Lower leg skin (tissue), 4 donors: ENCODE measurements at regions not wholly inside any gene's neighbourhood (a gene's known extent, or its start where the extent isn't known, plus 50 kb on each side); places are given as distances from the start of the nearest gene placed in this dataset.
"Not testable (repeated sequence)": the region's sequence is repeated elsewhere in the genome, so short reads cannot be mapped to it uniquely, and the experiment has no call there.

Experiments used
- DNase-seq, 2 donors: peaks; one replicate each; pipeline ENCODE4 v3.0.0-alpha.2; 2019; ENCODE audit warnings: low spot score in 2 of 2
- H3K4me3 ChIP-seq: fragments of 200-600 bp; sonication (generic); 2 replicates; pipeline ENCODE4 v1.5.1; 2017; ENCODE audit warnings: mild to moderate bottlenecking, low read depth; ENCODE audit not compliant: poor library complexity, severe bottlenecking
- CTCF ChIP-seq, 3 donors: fragments of 450-650 bp; IDR thresholded peaks; one replicate each; pipeline ENCODE4 v1.5.1; 2016; ENCODE audit warnings: antibody characterized with exemption in 3 of 3, mild to moderate bottlenecking in 3 of 3, moderate library complexity in 2 of 3
- POLR2A ChIP-seq, 2 donors: fragments of 450-650 bp; IDR thresholded peaks; one replicate each; pipeline ENCODE4 v1.6.1; 2016 to 2017; ENCODE audit warnings: antibody characterized with exemption in 2 of 2, mild to moderate bottlenecking in 1 of 2, moderate library complexity in 1 of 2
- WGBS, 2 donors: methylation state at CpG; one replicate each; pipeline ENCODE4 v1.1.5; 2018; 5-methylcytosine and 5-hydroxymethylcytosine counted together
- intact Hi-C: fragments of 100-400 bp; cut with DNase I; formaldehyde crosslinking; loops from one replicate; pipeline ENCODE4 v1.15.0; 2023; ENCODE audit warnings: low total_unique reads

GRCh38 chr5:15366676-15367391 is 133.1 kb upstream of the FBXL7 start:
- H3K4me3 ChIP-seq, result no peak overlapping the region
- TF ChIP-seq CTCF (IDR thresholded peaks at IDR 0.05) (no peak), POLR2A (IDR thresholded peaks at IDR 0.05) (no peak)
- DNase-seq, result no peak
- intact Hi-C loops, result no loop called here
- WGBS, 2 donors, result 25 to 38% methylated on average over 6 of the region's 6 CpGs

GRCh38 chr5:15365070-15365469 is 134.9 kb upstream of the FBXL7 start:
- no peak overlapping the region for H3K4me3 ChIP-seq
- intact Hi-C loops, result no loop called here
- DNase-seq, result no peak
- TF ChIP-seq CTCF (IDR thresholded peaks at IDR 0.05) (no peak), POLR2A (IDR thresholded peaks at IDR 0.05) (no peak)

GRCh38 chr5:15363601-15364000 is 136.4 kb upstream of the FBXL7 start:
- intact Hi-C loops, result no loop called here
- WGBS, 2 donors, result 58 to 65% methylated on average over 2 of the region's 2 CpGs
- no peak overlapping the region for H3K4me3 ChIP-seq
- DNase-seq, result no peak
- TF ChIP-seq CTCF (IDR thresholded peaks at IDR 0.05) (no peak), POLR2A (IDR thresholded peaks at IDR 0.05) (no peak)

- intact Hi-C loops, DNase-seq, H3K4me3 ChIP-seq: not testable (repeated sequence)
- 79 to 80% methylated on average over 4 of the region's 4 CpGs for WGBS, 2 donors
Measured at GRCh38 chr5:15357092-15357453, 142.9 kb upstream of the FBXL7 start.

- intact Hi-C loops, DNase-seq, H3K4me3 ChIP-seq: not testable (repeated sequence)
- WGBS, 2 donors, result 84 to 87% methylated on average over 4 of the region's 4 CpGs
Measured at GRCh38 chr5:15356308-15357091, 143.5 kb upstream of the FBXL7 start.

GRCh38 chr5:15354021-15354420 is 146.0 kb upstream of the FBXL7 start:
- no peak for DNase-seq
- 37 to 44% methylated on average over 6 of the region's 6 CpGs for WGBS, 2 donors
- TF ChIP-seq POLR2A (IDR thresholded peaks at IDR 0.05) (no peak), CTCF (IDR thresholded peaks at IDR 0.05) (no peak)
- H3K4me3 ChIP-seq, result no peak overlapping the region
- intact Hi-C loops, result no loop called here
